Mesenchymal stem cell (in vitro differentiated cells and primary cell): ENCODE measurements at regions not wholly inside any gene's neighbourhood (a gene's known extent, or its start where the extent isn't known, plus 50 kb on each side); places are given as distances from the start of the nearest gene placed in this dataset.
"Not testable (repeated sequence)": the region's sequence is repeated elsewhere in the genome, so short reads cannot be mapped to it uniquely, and the experiment has no call there.

Experiments
- DNase-seq: peaks from one replicate; pipeline ENCODE4 v3.0.0-alpha.2; 2013
- H2AFZ ChIP-seq: one replicate; pipeline ENCODE4 v1.6.1; 2013; ENCODE audit warnings: low read depth, mild to moderate bottlenecking, control low read depth, inconsistent platforms, low read length, moderate library complexity
- H2AK5ac ChIP-seq: 2 replicates; pipeline ENCODE4 v1.6.1; 2013; ENCODE audit warnings: low read length, moderate library complexity, mild to moderate bottlenecking, inconsistent platforms; ENCODE audit not compliant: severe bottlenecking
- H2BK120ac ChIP-seq: one replicate; pipeline ENCODE4 v1.6.1; 2013; ENCODE audit warnings: low read depth, mild to moderate bottlenecking, inconsistent platforms, low read length, moderate library complexity
- H2BK12ac ChIP-seq, 2 experiments: one replicate each; pipeline ENCODE4 v1.6.1; 2013; ENCODE audit warnings: inconsistent platforms in 2 of 2, low read length in 2 of 2, mild to moderate bottlenecking in 2 of 2, moderate library complexity in 2 of 2, control low read depth in 1 of 2
- H2BK15ac ChIP-seq: one replicate; pipeline ENCODE4 v1.6.1; 2013; ENCODE audit warnings: mild to moderate bottlenecking, low read depth, inconsistent platforms; ENCODE audit not compliant: poor library complexity, severe bottlenecking
- H2BK5ac ChIP-seq: 2 replicates; pipeline ENCODE4 v1.6.1; 2013; ENCODE audit warnings: low read depth, mild to moderate bottlenecking, low read length, control low read depth, inconsistent platforms; ENCODE audit not compliant: poor library complexity, severe bottlenecking
- H3K14ac ChIP-seq, 2 experiments: one replicate each; pipeline ENCODE4 v1.6.1; 2013; ENCODE audit warnings: inconsistent platforms in 2 of 2, low read length in 2 of 2, control low read depth in 1 of 2, mild to moderate bottlenecking in 1 of 2, moderate library complexity in 1 of 2
- H3K18ac ChIP-seq, 2 experiments: one replicate each; pipeline ENCODE4 v1.6.1; 2013; ENCODE audit warnings: inconsistent platforms in 2 of 2, low read length in 2 of 2, control low read depth in 1 of 2, low read depth in 1 of 2, mild to moderate bottlenecking in 1 of 2
- H3K23ac ChIP-seq, 2 experiments: one replicate each; pipeline ENCODE4 v1.6.1; 2013; ENCODE audit warnings: inconsistent platforms in 2 of 2, low read length in 2 of 2, mild to moderate bottlenecking in 2 of 2, moderate library complexity in 2 of 2, control low read depth in 1 of 2
- H3K27ac ChIP-seq: 2 replicates; pipeline ENCODE4 v1.5.1; 2013; ENCODE audit warnings: mild to moderate bottlenecking, moderate library complexity, low read length, control low read depth, inconsistent platforms; ENCODE audit not compliant: poor library complexity, severe bottlenecking
- H3K27me3 ChIP-seq, 2 experiments: 2 replicates each; pipeline versions ENCODE4 v1.6.1 to v1.7.0; 2013; ENCODE audit warnings: low read length in 2 of 2, mild to moderate bottlenecking in 2 of 2, moderate library complexity in 2 of 2, control low read depth in 1 of 2, inconsistent platforms in 1 of 2; ENCODE audit not compliant: control insufficient read depth in 1 of 2, insufficient read depth in 1 of 2
- H3K36me3 ChIP-seq, 2 experiments: 2 replicates each; pipeline versions ENCODE4 v1.6.1 to v1.7.0; 2013; ENCODE audit warnings: low read length in 2 of 2, control low read depth in 1 of 2, inconsistent platforms in 1 of 2, low read depth in 1 of 2, mild to moderate bottlenecking in 1 of 2; ENCODE audit not compliant: insufficient read depth in 2 of 2, control insufficient read depth in 1 of 2
- H3K4ac ChIP-seq, 2 experiments: one replicate each; pipeline ENCODE4 v1.6.1; 2013; ENCODE audit warnings: inconsistent platforms in 2 of 2, low read length in 2 of 2, mild to moderate bottlenecking in 2 of 2, moderate library complexity in 2 of 2, control low read depth in 1 of 2, low read depth in 1 of 2
- H3K4me1 ChIP-seq: 2 replicates; pipeline ENCODE4 v1.6.1; 2013; ENCODE audit warnings: low read depth, low read length, control low read depth; ENCODE audit not compliant: control insufficient read depth, insufficient read depth
- H3K4me2 ChIP-seq: 2 replicates; pipeline ENCODE4 v1.6.1; 2013; ENCODE audit warnings: low read length, mild to moderate bottlenecking, inconsistent platforms; ENCODE audit not compliant: poor library complexity, severe bottlenecking
- H3K4me3 ChIP-seq, 2 experiments: 2 replicates each; pipeline versions ENCODE4 v1.5.1 to v1.7.0; 2013; ENCODE audit warnings: low read length in 2 of 2, mild to moderate bottlenecking in 2 of 2, control low read depth in 1 of 2, low read depth in 1 of 2; ENCODE audit not compliant: insufficient read depth in 1 of 2
- H3K79me1 ChIP-seq: replicated peaks from 2 replicates; pipeline ENCODE4 v1.6.1; 2013; ENCODE audit warnings: mild to moderate bottlenecking, control low read depth, low read length, inconsistent platforms; ENCODE audit not compliant: poor library complexity, severe bottlenecking
- H3K9ac ChIP-seq: 2 replicates; pipeline ENCODE4 v1.7.0; 2013; ENCODE audit warnings: mild to moderate bottlenecking, low read length, moderate library complexity
- H3K9me3 ChIP-seq: 2 replicates; pipeline ENCODE4 v1.7.0; 2013; ENCODE audit warnings: mild to moderate bottlenecking, low read length; ENCODE audit not compliant: control insufficient read depth
- H4K8ac ChIP-seq: one replicate; pipeline ENCODE4 v1.6.1; 2013; ENCODE audit warnings: inconsistent platforms, mild to moderate bottlenecking, low read length, moderate library complexity
- H4K91ac ChIP-seq: one replicate; pipeline ENCODE4 v1.6.1; 2013; ENCODE audit warnings: mild to moderate bottlenecking, low read length, inconsistent platforms
- WGBS: methylation state at CpG from one replicate; pipeline ENCODE4 v1.1.7; 2013; ENCODE audit warnings: mixed read lengths; 5-methylcytosine and 5-hydroxymethylcytosine counted together

DNA sequence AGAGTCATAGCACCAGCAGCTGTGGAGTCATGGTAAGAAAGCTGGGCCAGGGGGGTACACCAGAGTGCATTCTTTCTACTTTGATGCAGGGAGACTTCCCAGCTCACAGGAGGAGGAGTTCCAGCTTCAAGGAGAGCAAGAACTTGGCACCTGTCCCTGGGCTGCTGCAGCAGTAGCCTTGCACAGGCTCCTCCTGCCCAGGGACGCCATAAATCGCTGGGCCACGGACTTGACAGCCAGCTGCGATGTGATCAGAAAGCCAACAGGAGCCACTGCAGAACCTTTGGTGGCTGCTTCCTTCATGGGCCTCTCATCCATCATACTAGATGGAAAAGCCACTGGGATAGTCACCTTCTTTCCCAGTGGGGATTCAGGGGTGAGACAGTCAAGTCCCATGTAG lies 234.7 kb downstream of the NMUR2 start:
- Histone ChIP-seq H3K18ac (no peak overlapping the region), H3K9ac (no peak overlapping the region), H2AFZ (no peak overlapping the region), H3K4me3 (no peak overlapping the region), H2BK5ac (no peak overlapping the region), H4K8ac (no peak overlapping the region), H3K79me1 (no peaks in the 10 kb centered on the region), H2BK15ac (no peak overlapping the region), H3K4me2 (no peak overlapping the region), H2BK120ac (no peak overlapping the region), H3K14ac (no peak overlapping the region), H3K27ac (no peak overlapping the region), H3K23ac (no peak overlapping the region), H3K4ac (no peak overlapping the region), H4K91ac (no peak overlapping the region), H2BK12ac (no peak overlapping the region), H3K4me1 (no peaks in the 10 kb centered on the region), H3K27me3 (no peaks in the 10 kb centered on the region), H3K36me3 (no peaks in the 10 kb centered on the region), H2AK5ac (no peak overlapping the region), H3K9me3 (no peaks in the 10 kb centered on the region)
- no peak for DNase-seq
- 57% methylated on average over 4 of the region's 4 CpGs for WGBS

DNA sequence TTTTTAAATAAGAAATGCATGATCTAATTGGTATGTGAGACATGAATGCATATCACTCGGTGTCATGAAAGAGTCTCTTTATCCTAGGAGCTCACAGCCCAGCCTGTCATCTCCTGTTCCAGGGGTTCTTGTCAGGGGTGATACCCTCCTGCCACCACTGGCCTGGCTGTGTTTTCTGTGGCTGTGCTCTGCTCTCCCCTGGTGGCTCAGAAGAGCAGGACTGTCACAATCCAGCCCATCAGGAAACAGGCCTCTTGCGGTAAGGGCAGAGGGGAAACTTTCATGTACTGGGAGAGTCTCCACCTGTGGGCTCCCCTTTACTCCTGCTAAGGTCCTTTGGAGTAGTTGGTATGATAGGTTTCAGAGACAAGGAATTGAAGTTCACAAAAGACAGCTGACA lies 240.2 kb upstream of the GLRA1 start:
- no peaks in the 10 kb centered on the region for H3K9me3 ChIP-seq
- H2BK15ac ChIP-seq = no peak overlapping the region
- H3K79me1 ChIP-seq = no peaks in the 10 kb centered on the region
- H3K4ac ChIP-seq = no peak overlapping the region
- no peak overlapping the region for H4K91ac ChIP-seq
- no peak overlapping the region for H3K14ac ChIP-seq
- no peak overlapping the region for H2BK12ac ChIP-seq
- no peaks in the 10 kb centered on the region for H3K4me1 ChIP-seq
- no peak overlapping the region for H3K9ac ChIP-seq
- no peak overlapping the region for H2AK5ac ChIP-seq
- no peak overlapping the region for H3K4me2 ChIP-seq
- no peak overlapping the region for H4K8ac ChIP-seq
- no peak overlapping the region for H3K27ac ChIP-seq
- H2BK5ac ChIP-seq = no peak overlapping the region
- H2BK120ac ChIP-seq = no peak overlapping the region
- 48% methylated on average over 2 of the region's 2 CpGs for WGBS
- no peak overlapping the region for H3K4me3 ChIP-seq
- no peak overlapping the region for H2AFZ ChIP-seq
- no peak overlapping the region for H3K18ac ChIP-seq
- no peak for DNase-seq
- H3K36me3 ChIP-seq = no peaks in the 10 kb centered on the region
- H3K23ac ChIP-seq = no peak overlapping the region
- H3K27me3 ChIP-seq = no peaks in the 10 kb centered on the region

DNA sequence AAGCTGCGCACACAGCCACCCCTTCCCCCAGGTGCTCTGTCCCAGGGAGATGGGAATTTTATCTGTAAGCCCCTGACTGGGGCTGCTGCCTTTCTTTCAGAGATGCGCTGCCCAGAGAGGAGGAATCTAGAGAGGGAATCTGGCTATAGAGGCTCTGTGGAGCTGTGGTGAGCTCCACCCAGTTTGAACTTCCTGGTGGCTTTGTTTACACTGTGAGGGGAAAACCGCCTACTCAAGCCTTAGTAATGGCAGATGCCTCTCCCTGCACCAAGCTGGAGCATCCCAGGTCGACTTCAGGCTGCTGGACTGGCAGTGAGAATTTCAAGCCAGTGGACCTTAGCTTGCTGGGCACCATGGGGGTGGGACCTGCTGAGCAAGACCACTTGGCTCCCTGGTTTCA lies 235.2 kb upstream of the GLRA1 start:
- H3K9ac ChIP-seq, H3K79me1 ChIP-seq, H2BK15ac ChIP-seq, H3K36me3 ChIP-seq, H3K18ac ChIP-seq, H2AFZ ChIP-seq, DNase-seq, H3K23ac ChIP-seq, H3K14ac ChIP-seq, H3K4me1 ChIP-seq, H3K4me2 ChIP-seq, H3K4ac ChIP-seq, H2BK5ac ChIP-seq, H2BK12ac ChIP-seq, H2BK120ac ChIP-seq, H4K91ac ChIP-seq, H3K27ac ChIP-seq, H3K9me3 ChIP-seq, H2AK5ac ChIP-seq, H3K4me3 ChIP-seq, H3K27me3 ChIP-seq, H4K8ac ChIP-seq: not testable (repeated sequence)
- WGBS = 48% methylated on average over 4 of the region's 4 CpGs

DNA sequence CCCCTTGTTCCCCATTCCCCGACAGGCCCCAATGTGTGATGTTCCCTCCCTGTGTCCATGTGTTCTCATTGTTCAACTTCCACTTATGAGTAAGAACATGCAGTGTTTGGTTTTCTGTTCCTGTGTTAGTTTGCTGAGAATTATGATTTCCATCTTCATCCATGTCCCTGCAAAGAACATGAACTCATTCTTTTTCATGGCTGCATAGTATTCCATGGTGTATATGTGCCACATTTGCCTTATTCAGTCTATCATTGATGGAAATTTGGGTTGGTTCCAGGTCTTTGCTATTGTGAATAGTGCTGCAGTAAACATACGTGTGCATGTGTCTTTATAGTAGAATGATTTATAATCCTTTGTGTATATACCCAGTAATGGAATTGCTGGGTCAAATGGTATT lies 229.8 kb upstream of the GLRA1 start:
- H2BK12ac ChIP-seq, H3K27ac ChIP-seq, H4K8ac ChIP-seq, H3K18ac ChIP-seq, H3K79me1 ChIP-seq, H2AK5ac ChIP-seq, H3K4ac ChIP-seq, H3K4me2 ChIP-seq, H2BK5ac ChIP-seq, H2BK120ac ChIP-seq, H3K9ac ChIP-seq, DNase-seq, H3K27me3 ChIP-seq, H3K23ac ChIP-seq, H3K4me3 ChIP-seq, H2AFZ ChIP-seq, H3K36me3 ChIP-seq, H3K4me1 ChIP-seq, H4K91ac ChIP-seq, H2BK15ac ChIP-seq, H3K9me3 ChIP-seq, H3K14ac ChIP-seq: not testable (repeated sequence)
- WGBS = 95% methylated on average over 1 of the region's 2 CpGs
